ENCODE measurements at regions not wholly inside any gene's neighbourhood (a gene's known extent, or its start where the extent isn't known, plus 50 kb on each side); places are given as distances from the start of the nearest gene placed in this dataset.
"Not testable (repeated sequence)": the region's sequence is repeated elsewhere in the genome, so short reads cannot be mapped to it uniquely, and the experiment has no call there.

GRCh38 chr3:152103257-152103656 is 165.5 kb upstream of the MBNL1 start:
- DNase-seq, result no peak

- DNase-seq, result no peak
Observed at GRCh38 chr3:152104847-152105415, 163.8 kb upstream of the MBNL1 start.

GRCh38 chr3:152105446-152105845 is 163.3 kb upstream of the MBNL1 start:
- DNase-seq, result no peak

GRCh38 chr3:152109038-152109437 is 159.7 kb upstream of the MBNL1 start:
- no peak for DNase-seq

- DNase-seq, result no peak
Observed at GRCh38 chr3:152113413-152113812, 155.3 kb upstream of the MBNL1 start.

GRCh38 chr3:152113992-152114651 is 154.6 kb upstream of the MBNL1 start:
- DNase-seq, result no peak

GRCh38 chr3:152120601-152121269 is 148.0 kb upstream of the MBNL1 start:
- no peak for DNase-seq

GRCh38 chr3:152121270-152121636 is 147.5 kb upstream of the MBNL1 start:
- DNase-seq, result no peak

- DNase-seq, result no peak
Observed at GRCh38 chr3:152122851-152123250, 145.9 kb upstream of the MBNL1 start.

GRCh38 chr3:152123457-152123856 is 145.3 kb upstream of the MBNL1 start:
- no peak for DNase-seq

GRCh38 chr3:152126260-152126659 is 142.5 kb upstream of the MBNL1 start:
- no peak for DNase-seq

GRCh38 chr3:152127058-152127457 is 141.7 kb upstream of the MBNL1 start:
- DNase-seq, result no peak

GRCh38 chr3:152128356-152128755 is 140.4 kb upstream of the MBNL1 start:
- DNase-seq, result no peak

GRCh38 chr3:152139651-152140050 is 129.1 kb upstream of the MBNL1 start:
- DNase-seq, result no peak

GRCh38 chr3:152146461-152146860 is 122.3 kb upstream of the MBNL1 start:
- DNase-seq, result no peak

- DNase-seq, result no peak
Observed at GRCh38 chr3:152147748-152148147, 121.0 kb upstream of the MBNL1 start.

GRCh38 chr3:152148579-152148978 is 120.2 kb upstream of the MBNL1 start:
- DNase-seq, result no peak

- no peak for DNase-seq
Observed at GRCh38 chr3:152149832-152150231, 118.9 kb upstream of the MBNL1 start.

GRCh38 chr3:152151216-152151876 is 117.4 kb upstream of the MBNL1 start:
- no peak for DNase-seq

GRCh38 chr3:152151877-152152765 is 116.6 kb upstream of the MBNL1 start:
- DNase-seq, result not testable (repeated sequence)

GRCh38 chr3:152153115-152153514 is 115.6 kb upstream of the MBNL1 start:
- not testable (repeated sequence) for DNase-seq

GRCh38 chr3:152155246-152156020 is 113.3 kb upstream of the MBNL1 start:
- no peak for DNase-seq
